Body of pancreas (tissue), 4 donors: ENCODE measurements at regions not wholly inside any gene's neighbourhood (a gene's known extent, or its start where the extent isn't known, plus 50 kb on each side); places are given as distances from the start of the nearest gene placed in this dataset.

Source experiments
- CTCF ChIP-seq, 7 experiments: fragments of 450-650 bp in 4 of 7; fragments of 200-600 bp in 3 of 7; sonication (generic) in 3 of 7; IDR thresholded peaks; one replicate each; pipeline ENCODE4 v1.5.1; 2016 to 2019; ENCODE audit warnings: antibody characterized with exemption in 7 of 7
- POLR2A ChIP-seq, 3 donors: fragments of 450-650 bp; IDR thresholded peaks; one replicate each; pipeline ENCODE4 v1.6.1; 2016; ENCODE audit warnings: antibody characterized with exemption in 3 of 3, mild to moderate bottlenecking in 2 of 3

DNA sequence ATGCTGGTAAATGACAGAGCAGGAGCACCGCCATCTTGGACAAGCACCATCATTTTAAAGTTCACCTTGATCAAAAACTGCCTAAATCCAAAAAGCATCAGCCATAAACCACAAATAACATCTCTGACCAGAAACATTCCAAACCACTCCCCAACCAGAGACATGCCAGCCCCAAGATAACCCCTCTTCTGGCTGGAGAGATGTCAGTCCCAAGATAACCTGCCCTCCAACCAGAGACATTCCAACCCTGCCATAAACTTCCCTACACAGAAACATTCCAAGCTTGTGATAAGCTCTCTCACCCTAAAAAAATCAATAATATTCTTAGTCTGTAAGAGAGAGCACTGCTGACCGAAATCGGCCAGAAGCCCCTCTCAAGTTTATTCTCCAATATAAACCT is 659.3 kb downstream of the XPNPEP1 start:
- TF ChIP-seq POLR2A (IDR thresholded peaks at IDR 0.05) (no peak), CTCF (IDR thresholded peaks at IDR 0.05) (no peak)
